OCI-LY3 (cell line): ENCODE measurements at regions not wholly inside any gene's neighbourhood (a gene's known extent, or its start where the extent isn't known, plus 50 kb on each side); places are given as distances from the start of the nearest gene placed in this dataset.
"Not testable (repeated sequence)": the region's sequence is repeated elsewhere in the genome, so short reads cannot be mapped to it uniquely, and the experiment has no call there.

Source experiments
- H2AFZ ChIP-seq: fragments of 200-600, 300-600 bp; shearing (Covaris generic); 2 replicates; pipeline ENCODE4 v1.6.0; 2014; ENCODE audit warnings: antibody characterized with exemption, low read depth, low read length
- H3K27ac ChIP-seq: fragments of 200-600, 300-600 bp; sonication (generic); 2 replicates; pipeline ENCODE4 v1.5.1; 2014; ENCODE audit warnings: mild to moderate bottlenecking, low read length, moderate library complexity, mixed read lengths
- H3K27me3 ChIP-seq: fragments of 200-600, 300-600 bp; sonication (generic); 2 replicates; pipeline ENCODE4 v1.6.1; 2014; ENCODE audit warnings: low read depth, low read length, mixed read lengths
- H3K36me3 ChIP-seq: fragments of 200-600, 300-600 bp; sonication (generic); replicated peaks from 2 replicates; pipeline ENCODE3; 2014; ENCODE audit warnings: low read depth, low read length, mixed read lengths
- H3K4me1 ChIP-seq: fragments of 300-600, 200-600 bp; sonication (generic); 2 replicates; pipeline ENCODE4 v1.6.1; 2014; ENCODE audit warnings: low read length, mixed read lengths
- H3K4me2 ChIP-seq: fragments of 200-600, 300-600 bp; sonication (generic); 2 replicates; pipeline ENCODE4 v1.6.1; 2014; ENCODE audit warnings: low read length, mixed read lengths
- H3K4me3 ChIP-seq: fragments of 300-600, 200-600 bp; sonication (generic); 2 replicates; pipeline ENCODE4 v1.5.1; 2014; ENCODE audit warnings: antibody characterized with exemption, mild to moderate bottlenecking, low read length, moderate library complexity
- H3K79me2 ChIP-seq: fragments of 300-600, 200-600 bp; shearing (Covaris generic); 2 replicates; pipeline ENCODE4 v1.6.1; 2014; ENCODE audit warnings: mild to moderate bottlenecking, low read length, mixed read lengths
- H3K9ac ChIP-seq: fragments of 300-600, 200-600 bp; shearing (Covaris generic); 2 replicates; pipeline ENCODE4 v1.6.0; 2014; ENCODE audit warnings: mild to moderate bottlenecking, low read length, moderate library complexity
- H3K9me3 ChIP-seq: fragments of 200-600, 300-600 bp; shearing (Covaris generic); 2 replicates; pipeline ENCODE4 v1.6.1; 2014; ENCODE audit warnings: low read length, mixed read lengths; ENCODE audit not compliant: insufficient read depth
- H4K20me1 ChIP-seq: fragments of 200-600, 300-600 bp; sonication (generic); 2 replicates; pipeline ENCODE4 v1.6.1; 2016; ENCODE audit warnings: low read length, mixed read lengths; ENCODE audit not compliant: insufficient read depth
- CTCF ChIP-seq: fragments of 200-600, 300-600 bp; sonication (generic); IDR thresholded peaks from 2 replicates; pipeline ENCODE4 v1.5.1; 2014; ENCODE audit warnings: antibody characterized with exemption, low read length, low read depth
- EZH2phosphoT487 ChIP-seq: fragments of 200-600 bp; shearing (Covaris generic); IDR thresholded peaks from 2 replicates; pipeline ENCODE4 v1.6.1; 2018; ENCODE audit warnings: antibody characterized with exemption, mixed run types, low read depth

- no peak overlapping the region for H3K27ac ChIP-seq
- H3K9ac ChIP-seq = no peak overlapping the region
- no peaks in the 10 kb centered on the region for H4K20me1 ChIP-seq
- no peaks in the 10 kb centered on the region for H3K9me3 ChIP-seq
- H3K4me2 ChIP-seq = no peak overlapping the region
- no peak overlapping the region for H3K4me3 ChIP-seq
- H3K36me3 ChIP-seq = no peaks in the 10 kb centered on the region
- H3K79me2 ChIP-seq = no peaks in the 10 kb centered on the region
- no peak overlapping the region for H2AFZ ChIP-seq
- no peak for TF ChIP-seq CTCF
- no peak for TF ChIP-seq EZH2phosphoT487
- no peaks in the 10 kb centered on the region for H3K27me3 ChIP-seq
- no peaks in the 10 kb centered on the region for H3K4me1 ChIP-seq
Measured at GRCh38 chr12:88683628-88684027, 103.4 kb upstream of the KITLG start.

- Histone ChIP-seq H3K36me3 (no peaks in the 10 kb centered on the region), H3K9me3 (no peaks in the 10 kb centered on the region), H3K4me1 (no peaks in the 10 kb centered on the region), H3K79me2 (no peaks in the 10 kb centered on the region), H3K27me3 (no peaks in the 10 kb centered on the region), H4K20me1 (no peaks in the 10 kb centered on the region), H2AFZ (no peak overlapping the region), H3K4me3 (no peak overlapping the region), H3K27ac (no peak overlapping the region), H3K4me2 (no peak overlapping the region), H3K9ac (no peak overlapping the region)
- TF ChIP-seq EZH2phosphoT487 = no peak
- no peak for TF ChIP-seq CTCF
Measured at GRCh38 chr12:88681271-88681670, 101.0 kb upstream of the KITLG start.

- Histone ChIP-seq H3K27ac (no peak overlapping the region), H3K4me2 (no peak overlapping the region), H3K9ac (no peak overlapping the region), H3K36me3 (no peaks in the 10 kb centered on the region), H4K20me1 (no peaks in the 10 kb centered on the region), H3K4me1 (no peaks in the 10 kb centered on the region), H3K27me3 (no peaks in the 10 kb centered on the region), H3K9me3 (no peaks in the 10 kb centered on the region), H3K4me3 (no peak overlapping the region), H2AFZ (no peak overlapping the region), H3K79me2 (no peaks in the 10 kb centered on the region)
- TF ChIP-seq CTCF (no peak), EZH2phosphoT487 (no peak)
Measured at GRCh38 chr12:88677464-88677863, 97.2 kb upstream of the KITLG start.

GRCh38 chr12:88667615-88668014 lies 87.3 kb upstream of the KITLG start:
- not testable (repeated sequence) for H3K4me3 ChIP-seq, H3K9ac ChIP-seq, H2AFZ ChIP-seq

GRCh38 chr12:88665071-88665470 lies 84.8 kb upstream of the KITLG start:
- TF ChIP-seq EZH2phosphoT487 = no peak
- no peak for TF ChIP-seq CTCF
- H3K4me3 ChIP-seq = no peak overlapping the region
- no peaks in the 10 kb centered on the region for H3K36me3 ChIP-seq

More at GRCh38 chr12:88667615-88668014, 87.3 kb upstream of the KITLG start:
- H3K27me3 ChIP-seq, H4K20me1 ChIP-seq, H3K9me3 ChIP-seq, H3K27ac ChIP-seq, H3K4me2 ChIP-seq, H3K79me2 ChIP-seq, H3K4me1 ChIP-seq, H3K36me3 ChIP-seq: not testable (repeated sequence)

More at GRCh38 chr12:88665071-88665470, 84.8 kb upstream of the KITLG start:
- Histone ChIP-seq H3K9ac (no peak overlapping the region), H3K9me3 (no peaks in the 10 kb centered on the region), H3K4me1 (no peaks in the 10 kb centered on the region), H4K20me1 (no peaks in the 10 kb centered on the region), H2AFZ (no peak overlapping the region), H3K27me3 (no peaks in the 10 kb centered on the region), H3K4me2 (no peak overlapping the region), H3K27ac (no peak overlapping the region), H3K79me2 (no peaks in the 10 kb centered on the region)
